Tibial nerve (tissue), 4 donors: ENCODE measurements at regions not wholly inside any gene's neighbourhood (a gene's known extent, or its start where the extent isn't known, plus 50 kb on each side); places are given as distances from the start of the nearest gene placed in this dataset.

Source experiments
- EP300 ChIP-seq, 2 donors: sonication (generic); formaldehyde crosslinking; IDR thresholded peaks; one replicate each; pipeline ENCODE4 v1.6.1; 2017; ENCODE audit warnings: antibody characterized with exemption in 2 of 2, mild to moderate bottlenecking in 1 of 2
- TF ChIP-seq, protein P1 (sequence below), 5 experiments: fragments of 200-600 bp in 3 of 5; fragments of 450-650 bp in 2 of 5; sonication (generic) in 3 of 5; IDR thresholded peaks; one replicate each; pipeline ENCODE4 v1.5.1; 2016 to 2019; ENCODE audit warnings: antibody characterized with exemption in 5 of 5, mild to moderate bottlenecking in 3 of 5, moderate library complexity in 2 of 5

DNA sequence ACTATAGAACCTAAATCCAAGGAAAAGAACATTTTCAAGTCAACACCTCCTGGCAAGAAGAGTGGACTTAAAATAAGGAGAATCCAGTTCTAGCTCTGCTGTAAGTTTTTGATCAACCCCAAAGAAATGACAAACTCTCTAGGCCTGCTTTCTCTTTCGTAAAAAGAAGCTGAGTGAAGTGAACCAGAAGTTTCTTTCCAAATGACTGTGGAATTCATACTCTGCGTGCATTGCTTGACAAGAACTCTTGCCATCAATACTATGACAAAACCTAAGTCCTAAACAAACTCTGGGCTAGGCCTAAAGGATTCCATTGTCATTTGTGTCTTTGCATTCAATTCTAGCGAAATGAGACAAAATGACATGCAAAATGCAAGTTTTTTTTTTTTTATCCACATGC, 187.5 kb upstream of the SOX9 start:
- TF ChIP-seq, protein P1, sequence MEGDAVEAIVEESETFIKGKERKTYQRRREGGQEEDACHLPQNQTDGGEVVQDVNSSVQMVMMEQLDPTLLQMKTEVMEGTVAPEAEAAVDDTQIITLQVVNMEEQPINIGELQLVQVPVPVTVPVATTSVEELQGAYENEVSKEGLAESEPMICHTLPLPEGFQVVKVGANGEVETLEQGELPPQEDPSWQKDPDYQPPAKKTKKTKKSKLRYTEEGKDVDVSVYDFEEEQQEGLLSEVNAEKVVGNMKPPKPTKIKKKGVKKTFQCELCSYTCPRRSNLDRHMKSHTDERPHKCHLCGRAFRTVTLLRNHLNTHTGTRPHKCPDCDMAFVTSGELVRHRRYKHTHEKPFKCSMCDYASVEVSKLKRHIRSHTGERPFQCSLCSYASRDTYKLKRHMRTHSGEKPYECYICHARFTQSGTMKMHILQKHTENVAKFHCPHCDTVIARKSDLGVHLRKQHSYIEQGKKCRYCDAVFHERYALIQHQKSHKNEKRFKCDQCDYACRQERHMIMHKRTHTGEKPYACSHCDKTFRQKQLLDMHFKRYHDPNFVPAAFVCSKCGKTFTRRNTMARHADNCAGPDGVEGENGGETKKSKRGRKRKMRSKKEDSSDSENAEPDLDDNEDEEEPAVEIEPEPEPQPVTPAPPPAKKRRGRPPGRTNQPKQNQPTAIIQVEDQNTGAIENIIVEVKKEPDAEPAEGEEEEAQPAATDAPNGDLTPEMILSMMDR (IDR thresholded peaks at IDR 0.05) = no peak
- no peak for TF ChIP-seq EP300 (IDR thresholded peaks at IDR 0.05)
